Dermis microvascular lymphatic vessel endothelial cell (primary cell): ENCODE measurements at regions not wholly inside any gene's neighbourhood (a gene's known extent, or its start where the extent isn't known, plus 50 kb on each side); places are given as distances from the start of the nearest gene placed in this dataset.
"Not testable (repeated sequence)": the region's sequence is repeated elsewhere in the genome, so short reads cannot be mapped to it uniquely, and the experiment has no call there.

Experiments used
- DNase-seq, 2 donors: peaks; one replicate each; pipeline versions ENCODE4 v3.0.0 to v3.0.0-alpha.2; 2010; ENCODE audit warnings: low read depth in 2 of 2

DNA sequence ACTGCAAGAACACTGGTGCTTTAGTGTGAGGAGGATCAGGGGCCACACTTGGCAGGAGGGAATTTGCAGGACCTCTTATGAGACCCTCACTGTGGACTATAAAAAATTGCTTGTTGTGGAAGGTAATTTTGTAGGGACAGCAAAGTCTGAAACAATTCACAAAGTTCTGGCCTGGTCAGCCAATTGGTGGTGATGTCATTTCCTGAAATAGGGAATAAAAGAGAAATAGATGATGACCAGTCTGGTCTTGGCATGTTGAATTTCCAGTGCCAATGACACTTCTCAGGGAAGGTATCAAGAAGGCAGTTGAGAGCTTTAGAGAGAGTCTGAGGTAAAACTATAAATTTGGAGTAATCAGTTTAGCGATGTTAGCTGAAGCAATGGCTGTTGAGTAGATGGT lies 129.3 kb upstream of the LMNTD1 start:
- DNase-seq = peak in 1 of 2 donors; percentile 16

DNA sequence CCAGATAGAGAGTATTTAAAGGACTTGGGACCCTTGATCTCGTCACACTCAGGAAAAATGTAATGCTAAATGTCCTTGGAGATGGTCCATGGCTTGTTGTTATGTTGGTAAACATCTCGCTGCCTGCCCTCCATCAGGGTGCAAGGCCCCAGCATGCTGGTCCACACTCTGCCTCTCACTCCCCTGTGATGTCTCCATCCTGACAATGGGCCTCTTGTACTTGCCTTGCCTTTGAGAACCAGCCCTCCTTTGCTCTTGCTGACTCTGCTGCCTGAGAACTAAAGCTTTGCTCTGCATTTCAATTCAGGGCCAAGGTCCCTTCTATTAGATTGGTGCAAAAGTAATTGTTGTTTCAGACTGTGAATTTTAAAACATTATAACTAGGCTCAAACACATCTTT lies 131.0 kb upstream of the LMNTD1 start:
- DNase-seq = no peak

DNA sequence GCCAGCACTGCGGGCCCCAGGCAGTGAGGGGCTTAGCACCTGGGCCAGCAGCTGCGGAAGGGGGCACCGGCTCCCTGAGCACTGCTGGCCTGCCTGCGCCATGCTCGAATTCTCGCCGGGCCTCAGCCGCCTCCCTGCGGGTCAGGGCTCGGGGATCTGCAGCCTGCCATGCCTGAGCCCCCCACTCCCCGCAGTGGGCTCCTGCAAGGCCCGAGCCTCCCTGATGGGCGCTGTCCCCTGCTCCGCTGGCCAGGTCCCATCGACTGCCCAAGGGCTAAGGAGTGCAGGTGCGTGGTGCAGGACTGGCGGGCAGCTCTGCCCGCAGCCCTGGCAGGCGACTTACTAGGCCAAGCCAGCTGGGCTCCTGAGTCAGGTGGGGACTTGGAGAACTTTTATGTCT lies 133.3 kb upstream of the LMNTD1 start:
- no peak for DNase-seq

DNA sequence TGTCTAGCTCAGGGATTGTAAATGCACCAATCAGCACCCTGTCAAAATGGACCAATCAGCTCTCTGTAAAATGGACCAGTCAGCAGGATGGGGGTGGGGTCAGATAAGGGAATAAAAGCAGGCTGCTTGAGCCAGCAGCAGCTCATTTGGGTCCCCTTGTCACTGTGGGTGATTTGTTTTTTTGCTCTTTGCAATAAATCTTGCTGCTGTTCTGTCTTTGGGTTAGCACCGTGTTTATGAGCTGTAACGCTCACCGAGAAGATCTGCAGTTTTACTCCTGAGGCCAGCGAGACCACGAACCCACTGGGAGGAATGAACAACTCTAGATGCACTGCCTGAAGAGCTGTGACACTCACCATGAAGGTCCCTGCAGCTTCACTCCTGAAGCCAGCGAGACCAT lies 134.1 kb upstream of the LMNTD1 start:
- DNase-seq = no peak

DNA sequence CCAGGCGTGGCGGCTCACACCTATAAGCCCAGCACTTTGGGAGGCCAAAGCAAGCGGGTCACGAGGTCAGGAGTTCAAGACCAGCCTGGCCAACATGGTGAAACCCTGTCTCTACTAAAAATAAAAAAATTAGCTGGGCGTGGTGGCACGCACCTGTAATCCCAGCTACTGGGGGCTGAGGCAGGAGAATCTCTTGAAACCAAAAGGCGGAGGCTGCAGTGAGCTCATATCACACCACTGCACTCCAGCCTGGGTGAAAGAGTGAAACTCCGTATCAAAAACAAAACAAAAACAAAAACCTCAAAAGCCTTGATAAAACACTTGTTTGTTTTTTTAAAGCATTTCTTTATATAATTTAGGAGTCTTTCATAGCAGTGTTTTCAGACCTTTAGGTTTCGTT lies 135.8 kb upstream of the LMNTD1 start:
- not testable (repeated sequence) for DNase-seq

DNA sequence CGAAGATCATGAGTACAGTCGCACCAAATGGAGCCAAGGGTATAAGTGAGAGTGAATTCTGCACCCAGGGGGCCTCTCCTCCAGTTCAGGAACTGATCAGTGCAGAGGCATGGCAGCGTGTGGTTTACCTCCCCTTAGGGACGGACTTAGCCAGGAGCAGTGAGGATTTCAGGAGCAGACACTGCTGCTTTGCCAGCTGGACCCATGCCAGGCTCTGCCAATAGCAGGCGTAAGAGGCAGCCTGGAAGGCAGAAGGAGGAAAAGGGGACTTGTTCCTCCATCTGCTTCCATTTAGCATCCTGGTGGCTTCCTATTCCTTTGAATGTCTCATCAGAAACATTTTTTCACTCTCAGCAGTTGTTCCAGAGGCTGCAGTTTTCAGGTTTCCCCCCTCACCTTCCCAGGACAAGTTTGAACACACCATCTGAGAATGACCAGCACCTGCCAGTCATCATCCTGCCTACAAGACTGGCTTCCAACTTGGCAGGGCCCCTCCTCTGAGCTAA lies 137.0 kb upstream of the LMNTD1 start:
- peak in 1 of 2 donors; percentile 62 for DNase-seq

DNA sequence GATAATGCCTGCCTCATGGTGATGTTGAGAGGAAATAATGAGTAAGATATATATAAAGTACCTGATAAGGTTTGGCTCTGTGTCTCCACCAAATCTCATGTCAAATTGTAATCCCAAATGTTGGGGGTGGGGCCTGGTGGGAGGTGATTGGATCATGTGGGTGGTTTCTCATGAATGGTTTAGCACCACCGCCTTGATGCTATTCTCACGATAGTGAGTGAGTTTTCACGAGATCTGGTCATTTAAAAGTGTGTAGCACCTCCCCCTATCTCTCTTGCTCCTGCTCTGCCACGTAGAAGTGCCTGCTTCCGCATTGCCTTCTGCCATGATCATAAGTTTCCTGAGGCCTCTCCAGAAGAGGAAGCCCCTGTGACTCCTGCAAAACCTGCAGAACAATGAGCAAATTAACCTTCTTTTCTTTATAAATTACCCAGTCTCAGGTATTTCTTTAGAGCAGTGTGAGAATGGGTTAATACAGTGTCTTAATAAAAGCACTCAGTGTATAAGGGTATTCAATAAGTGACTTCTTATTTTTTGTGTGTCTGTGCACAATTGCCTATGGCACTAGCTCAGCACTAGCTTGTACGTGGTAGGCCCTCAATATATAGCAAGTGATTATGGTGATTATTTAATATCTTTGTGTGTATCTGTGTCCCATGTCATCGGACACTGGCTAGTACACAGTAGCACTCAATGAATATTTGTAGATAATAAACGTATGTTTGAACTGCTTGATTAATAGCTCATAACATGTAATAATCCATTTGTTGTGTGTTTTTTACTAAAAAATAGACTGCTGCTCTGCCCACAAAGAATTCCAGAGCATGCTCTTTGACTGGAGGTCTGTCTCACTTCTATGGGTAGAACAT lies 138.1 kb upstream of the LMNTD1 start:
- DNase-seq = peak in 1 of 2 donors; percentile 44

DNA sequence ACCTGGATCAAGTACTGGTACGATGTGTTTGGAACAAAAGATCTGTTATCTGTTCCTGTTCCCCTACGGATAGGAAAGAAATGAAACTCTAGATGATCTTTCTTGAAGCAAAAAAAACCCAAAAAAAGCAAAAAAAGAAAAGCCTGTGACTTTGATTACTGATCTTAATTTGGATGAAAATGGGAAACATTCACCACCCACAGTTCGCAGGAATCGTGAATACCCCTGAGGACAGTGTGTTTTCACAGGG lies 138.7 kb upstream of the LMNTD1 start:
- DNase-seq = no peak

DNA sequence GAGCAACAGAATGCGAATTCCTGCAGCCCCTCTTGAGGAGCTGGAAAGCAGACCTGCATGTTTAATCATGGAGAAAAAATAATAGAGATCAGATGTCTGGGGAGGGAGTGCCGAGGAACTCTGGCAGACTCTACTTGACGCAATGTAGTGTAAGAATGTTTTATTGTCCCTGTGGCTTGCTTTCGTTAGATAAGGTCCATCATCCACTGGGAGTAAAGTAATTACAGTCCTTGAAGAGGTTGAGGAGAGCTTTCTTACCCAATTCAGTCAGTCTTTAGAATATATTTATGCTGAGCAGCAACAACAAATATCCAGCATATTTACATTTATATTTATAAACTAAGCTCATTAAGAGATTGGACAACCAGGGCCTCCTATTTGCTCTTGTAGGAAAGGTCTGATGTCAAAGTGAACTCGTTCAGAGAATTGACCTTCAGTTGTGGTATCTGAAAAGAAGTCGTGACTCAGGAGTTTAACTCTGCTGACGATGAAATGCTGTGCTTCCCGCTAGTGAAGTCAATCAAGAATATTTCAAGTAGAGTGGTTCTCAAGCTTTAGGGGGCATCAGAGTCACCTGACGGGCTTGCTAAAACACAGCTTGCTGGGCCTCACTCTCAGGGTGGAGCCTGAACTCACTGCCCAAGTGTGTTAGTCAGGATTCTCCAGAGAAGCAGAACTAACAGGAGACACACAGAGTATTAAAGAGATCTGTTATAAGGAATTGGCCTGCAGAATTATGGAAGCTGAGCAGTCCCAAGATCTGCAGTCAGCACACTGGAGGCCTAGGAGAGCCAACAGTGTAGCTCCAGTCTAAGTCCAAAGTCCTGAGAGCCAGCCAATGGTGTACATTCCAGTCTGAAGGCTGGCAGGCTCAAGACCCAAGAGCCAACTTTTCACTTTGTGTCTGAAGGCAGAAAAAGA lies 139.3 kb upstream of the LMNTD1 start:
- no peak for DNase-seq

DNA sequence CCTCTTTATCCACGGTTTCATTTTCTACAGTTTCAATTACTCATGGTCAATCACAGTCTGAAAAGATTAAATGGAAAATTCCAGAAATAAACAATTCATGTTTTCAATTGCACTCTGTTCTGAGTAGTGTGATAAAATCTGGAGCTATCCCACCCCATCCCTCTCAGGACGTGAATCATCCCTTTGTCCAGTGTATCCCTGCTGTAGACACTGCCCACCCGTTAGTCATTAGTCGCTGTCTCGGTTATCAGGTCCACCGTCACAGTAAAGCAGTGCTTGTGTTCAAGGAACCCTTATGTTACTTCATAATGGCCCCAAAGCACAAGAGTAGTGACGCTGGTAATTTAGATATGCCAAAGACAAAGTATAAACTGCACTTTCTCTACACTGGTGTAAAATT lies 141.0 kb upstream of the LMNTD1 start:
- peak; percentile 91 to 97 for DNase-seq

DNA sequence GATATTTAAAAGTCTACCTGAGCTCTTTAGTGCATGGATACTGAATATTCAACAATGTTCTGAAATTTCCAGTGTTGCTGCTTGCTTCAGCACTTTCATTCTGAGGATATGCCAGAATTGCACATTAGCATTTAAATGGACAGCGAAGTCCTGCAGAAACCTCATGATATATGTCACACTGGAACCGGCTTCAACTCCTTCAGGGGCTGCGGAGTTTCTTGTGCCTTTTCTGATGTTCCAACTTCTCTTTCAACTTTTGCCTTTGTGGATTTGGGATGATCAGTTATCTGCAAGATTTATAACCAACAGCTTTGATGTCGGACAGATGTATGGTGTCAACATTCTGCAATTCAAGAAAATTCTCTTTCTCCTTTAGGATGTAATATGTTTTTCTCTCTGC lies 142.5 kb upstream of the LMNTD1 start:
- DNase-seq = no peak

DNA sequence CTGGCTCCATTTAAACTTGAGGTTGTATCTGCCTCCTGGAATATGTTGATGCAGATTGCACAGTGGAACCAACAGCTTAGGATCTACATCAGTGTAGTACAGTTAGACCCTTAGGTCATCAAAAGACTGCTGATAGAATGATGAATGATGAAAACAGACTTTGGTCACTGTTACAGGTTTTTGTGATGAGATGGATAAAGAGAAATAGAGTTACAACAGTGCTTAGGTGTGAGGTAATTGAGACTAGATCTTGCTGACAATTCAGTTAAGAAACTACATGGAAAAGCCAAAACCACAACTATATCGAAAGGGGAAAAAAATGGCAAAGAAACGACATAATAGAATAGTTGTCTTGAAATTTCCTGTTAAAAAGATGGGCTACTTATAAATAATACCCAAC lies 145.7 kb upstream of the LMNTD1 start:
- no peak for DNase-seq

DNA sequence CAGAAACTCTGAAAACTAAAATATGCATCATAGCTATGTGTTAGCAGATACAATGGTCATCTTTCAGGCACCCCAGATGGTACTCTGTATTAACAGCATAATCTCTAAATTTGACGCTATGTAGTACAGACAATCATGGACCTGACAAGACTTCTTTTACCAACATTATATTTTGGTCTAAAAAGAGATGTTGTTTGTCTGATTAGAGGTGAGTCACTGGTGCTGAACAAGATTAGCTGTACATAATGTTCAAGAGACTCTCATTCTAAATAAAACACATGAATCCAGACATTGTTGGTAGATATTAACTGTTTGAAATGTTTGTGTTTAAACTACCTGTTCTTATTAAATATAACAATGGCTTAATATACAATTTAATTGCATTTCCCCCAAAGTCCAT lies 146.4 kb upstream of the LMNTD1 start:
- peak in 1 of 2 donors; percentile 61 for DNase-seq

DNA sequence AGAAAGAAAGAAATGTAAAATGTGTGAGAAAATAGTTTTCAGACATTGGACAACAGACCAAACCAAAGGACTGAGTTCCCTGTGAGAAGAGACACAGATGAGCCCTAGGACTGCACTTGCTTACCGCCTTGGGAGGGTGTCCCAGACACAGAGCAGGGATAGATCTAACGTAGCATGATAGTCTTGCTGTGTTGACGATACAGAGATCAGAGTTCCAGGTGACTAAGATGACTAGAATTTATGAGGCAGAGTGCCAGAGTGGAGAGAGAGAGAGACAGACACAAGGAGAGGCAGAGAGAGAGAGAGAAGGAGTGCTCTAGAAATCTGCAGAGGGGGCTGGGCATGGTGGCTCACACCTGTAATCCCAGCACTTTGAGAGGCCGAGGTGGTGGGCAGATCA lies 148.2 kb upstream of the LMNTD1 start:
- DNase-seq = peak in 1 of 2 donors; percentile 29

DNA sequence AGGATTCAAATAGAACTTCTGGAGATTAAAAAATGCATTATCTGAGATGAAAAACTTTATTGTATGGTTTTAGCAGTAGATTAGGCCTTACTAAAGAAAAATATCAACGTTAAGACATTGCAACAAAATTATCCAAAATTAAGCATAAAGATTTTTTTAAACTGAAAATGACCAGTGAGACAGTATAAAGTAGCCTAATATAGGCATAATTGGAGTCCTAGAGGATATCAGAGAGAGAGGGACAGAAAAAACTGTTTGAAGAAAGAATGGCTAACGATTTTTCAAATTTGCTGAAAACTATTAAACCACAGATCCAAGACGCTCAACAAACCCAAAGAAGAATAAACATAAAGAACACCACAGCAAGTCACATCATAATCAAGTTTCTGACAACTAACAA lies 149.5 kb upstream of the LMNTD1 start:
- no peak for DNase-seq

DNA sequence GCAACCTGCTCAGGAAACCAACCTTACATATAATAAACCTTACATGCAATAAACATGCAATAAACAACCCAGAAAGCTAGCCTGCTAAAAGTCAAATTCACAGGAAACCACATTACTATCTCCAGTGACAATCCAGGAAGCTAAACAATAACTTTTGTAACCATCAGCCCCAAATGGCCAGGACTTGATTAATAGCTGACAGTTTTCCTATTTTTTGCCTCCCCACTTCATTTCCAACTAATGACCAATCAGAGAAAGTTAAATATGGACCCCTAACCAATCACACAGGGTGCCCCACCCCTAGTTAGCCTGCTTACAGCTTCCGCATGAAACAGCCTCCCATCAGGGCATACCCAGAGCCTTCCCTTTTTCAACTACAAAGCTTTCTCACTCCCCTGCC lies 152.2 kb upstream of the LMNTD1 start:
- no peak for DNase-seq

DNA sequence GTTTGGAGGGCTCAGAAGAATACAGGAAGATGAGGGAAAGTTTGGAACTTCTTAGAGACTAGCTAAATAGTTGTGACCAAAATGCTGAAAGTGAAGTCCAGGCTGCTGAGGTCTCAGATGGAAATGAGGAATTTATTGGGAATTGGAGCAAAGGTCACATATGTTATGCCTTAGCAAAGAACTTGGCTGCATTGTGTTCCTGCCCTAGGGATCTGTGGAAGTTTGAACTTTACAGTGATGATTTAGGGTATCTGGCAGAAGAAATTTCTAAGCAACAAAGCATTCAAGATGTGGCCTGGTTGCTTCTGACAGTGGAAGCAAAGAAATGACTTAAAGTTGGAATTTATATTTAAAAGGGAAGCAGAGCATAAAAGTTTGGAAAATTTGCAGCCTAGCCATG lies 153.6 kb upstream of the LMNTD1 start:
- DNase-seq = not testable (repeated sequence)

DNA sequence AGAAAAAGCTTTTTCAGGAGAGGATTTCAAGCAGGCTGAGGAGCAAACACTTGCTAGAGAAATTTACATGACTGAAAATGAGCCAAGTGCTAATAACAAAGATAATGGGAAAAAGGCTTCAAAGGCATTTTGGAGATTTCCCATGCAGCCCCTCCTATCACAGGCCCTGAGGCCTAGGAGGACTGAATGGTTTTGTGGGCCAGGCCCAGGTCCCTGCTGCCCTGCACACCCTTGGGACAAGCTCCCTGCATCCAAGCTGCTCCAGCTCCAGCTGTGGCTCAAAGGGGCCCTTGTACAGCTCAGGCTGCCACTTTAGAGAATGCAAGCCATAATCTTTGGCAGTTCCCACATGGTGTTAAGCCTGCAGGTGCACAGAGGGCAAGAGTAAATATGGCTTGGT lies 154.0 kb upstream of the LMNTD1 start:
- no peak for DNase-seq

DNA sequence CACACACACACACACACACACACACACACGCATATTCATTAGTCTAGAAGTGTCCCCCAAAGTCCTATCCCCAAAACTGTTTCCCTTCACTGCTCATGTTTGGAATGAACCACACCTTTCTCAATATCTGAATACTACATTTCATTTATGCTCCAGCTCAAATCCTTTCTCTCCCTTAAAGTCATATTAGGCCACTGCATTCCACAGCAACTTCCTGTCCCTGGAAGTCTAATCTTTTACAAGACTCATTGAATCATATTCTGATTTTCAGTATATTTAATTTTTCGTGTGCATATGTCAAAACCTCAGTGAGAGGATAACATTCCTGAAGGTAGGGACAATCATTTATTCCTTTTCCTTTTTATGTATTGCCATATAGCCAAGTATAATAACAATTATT lies 155.6 kb upstream of the LMNTD1 start:
- DNase-seq = no peak

DNA sequence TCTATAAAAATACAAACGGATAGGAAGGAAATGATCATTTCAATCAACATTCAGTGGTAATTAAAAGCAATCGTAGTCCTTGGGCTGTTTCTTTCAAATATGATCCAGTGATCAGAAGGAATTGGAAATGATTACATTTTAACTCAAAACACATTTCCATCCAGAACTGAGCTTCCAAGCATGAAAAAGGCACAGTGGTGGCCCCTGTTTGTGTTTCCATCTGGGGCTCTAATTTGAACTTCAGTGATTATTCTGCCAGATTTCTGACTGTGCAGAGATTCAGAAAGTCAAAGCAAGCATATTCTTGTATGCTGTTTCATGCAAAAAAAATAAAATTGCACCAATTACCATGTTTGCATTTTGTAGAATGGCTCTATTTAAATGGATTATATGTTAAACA lies 157.0 kb upstream of the LMNTD1 start:
- DNase-seq = no peak

DNA sequence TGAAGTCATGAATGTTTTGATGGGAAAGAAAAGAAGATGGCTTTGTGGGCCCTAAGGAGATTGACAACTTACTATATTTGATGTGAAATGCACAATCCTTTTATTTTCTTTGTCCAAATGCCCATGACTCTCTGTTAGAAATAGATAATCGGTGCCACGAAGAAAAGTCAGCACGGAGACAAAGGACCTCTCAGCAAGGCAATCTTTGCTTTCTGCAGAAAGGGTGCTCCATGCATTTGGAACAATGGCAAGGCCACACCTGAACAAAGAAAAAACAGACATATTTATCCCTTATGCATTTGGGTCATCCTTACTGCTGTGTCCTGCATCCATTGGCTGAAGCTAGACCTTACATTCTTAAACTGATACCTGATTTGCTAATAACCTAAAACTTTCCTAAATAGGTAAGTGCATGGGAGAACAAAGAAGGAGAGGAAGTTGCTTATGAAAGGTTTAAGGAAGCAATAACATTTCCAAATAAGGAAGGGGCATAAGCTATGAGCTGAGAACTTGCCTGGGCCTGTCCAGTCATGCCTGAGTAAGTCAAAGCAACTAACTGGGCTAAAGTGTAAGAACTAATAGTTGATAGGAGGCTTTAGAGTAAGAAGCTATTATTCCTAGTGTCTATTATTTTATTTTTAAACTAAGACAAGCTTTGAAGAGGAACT lies 158.0 kb upstream of the LMNTD1 start:
- DNase-seq = not testable (repeated sequence)

DNA sequence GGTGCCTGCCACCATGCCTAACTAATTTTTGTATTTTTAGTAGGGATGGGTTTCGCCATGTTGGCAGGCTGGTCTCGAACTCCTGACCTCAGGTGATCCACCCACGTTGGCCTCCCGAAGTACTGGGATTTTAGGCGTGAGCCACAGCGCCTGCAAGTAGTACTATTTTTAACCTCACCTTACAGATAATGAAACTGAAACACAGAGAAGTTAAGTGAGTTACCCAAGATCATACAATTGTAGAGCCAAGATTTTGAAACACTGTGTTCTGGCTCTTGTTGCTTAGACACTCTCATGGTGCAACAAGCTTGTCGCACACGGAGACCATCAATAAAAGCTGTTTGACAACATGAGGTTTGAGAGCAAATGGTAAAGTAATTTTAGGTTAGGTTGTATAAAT lies 159.1 kb upstream of the LMNTD1 start:
- DNase-seq = no peak
